Gastrocnemius medialis (tissue), 4 donors: ENCODE measurements at regions not wholly inside any gene's neighbourhood (a gene's known extent, or its start where the extent isn't known, plus 50 kb on each side); places are given as distances from the start of the nearest gene placed in this dataset.

Experiments
- POLR2A ChIP-seq, 2 donors: fragments of 450-650 bp; IDR thresholded peaks; one replicate each; pipeline ENCODE4 v1.6.1; 2017; ENCODE audit warnings: antibody characterized with exemption in 2 of 2, mild to moderate bottlenecking in 2 of 2, moderate library complexity in 2 of 2
- TF ChIP-seq, protein P1 (sequence below), 5 experiments: fragments of 450-650 bp in 3 of 5; fragments of 200-600 bp in 2 of 5; sonication (generic) in 2 of 5; IDR thresholded peaks in 4 of 5; conservative IDR thresholded peaks in 1 of 5; 1 replicate in 4 of 5; 2 replicates in 1 of 5; pipeline ENCODE4 v1.5.1; 2016 to 2019; ENCODE audit warnings: antibody characterized with exemption in 5 of 5, mild to moderate bottlenecking in 3 of 5, moderate library complexity in 3 of 5

DNA sequence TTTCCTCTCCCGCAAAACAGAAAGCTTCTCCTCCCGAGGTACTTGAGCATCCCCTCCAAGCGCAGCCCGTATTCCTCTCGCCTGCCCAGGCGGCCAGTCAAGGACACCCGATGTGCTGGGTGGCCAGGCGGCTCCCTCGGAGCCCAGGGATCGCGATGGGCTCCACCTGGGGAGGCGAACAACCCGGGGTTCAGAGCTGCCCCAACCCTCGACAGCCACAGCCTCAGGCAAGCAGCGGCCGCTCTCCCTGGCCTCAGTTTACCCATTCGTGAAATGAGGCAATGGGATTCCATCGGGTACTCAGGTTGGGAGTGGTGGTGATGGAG lies 147.4 kb downstream of the CYP26A1 start:
- TF ChIP-seq, protein P1, sequence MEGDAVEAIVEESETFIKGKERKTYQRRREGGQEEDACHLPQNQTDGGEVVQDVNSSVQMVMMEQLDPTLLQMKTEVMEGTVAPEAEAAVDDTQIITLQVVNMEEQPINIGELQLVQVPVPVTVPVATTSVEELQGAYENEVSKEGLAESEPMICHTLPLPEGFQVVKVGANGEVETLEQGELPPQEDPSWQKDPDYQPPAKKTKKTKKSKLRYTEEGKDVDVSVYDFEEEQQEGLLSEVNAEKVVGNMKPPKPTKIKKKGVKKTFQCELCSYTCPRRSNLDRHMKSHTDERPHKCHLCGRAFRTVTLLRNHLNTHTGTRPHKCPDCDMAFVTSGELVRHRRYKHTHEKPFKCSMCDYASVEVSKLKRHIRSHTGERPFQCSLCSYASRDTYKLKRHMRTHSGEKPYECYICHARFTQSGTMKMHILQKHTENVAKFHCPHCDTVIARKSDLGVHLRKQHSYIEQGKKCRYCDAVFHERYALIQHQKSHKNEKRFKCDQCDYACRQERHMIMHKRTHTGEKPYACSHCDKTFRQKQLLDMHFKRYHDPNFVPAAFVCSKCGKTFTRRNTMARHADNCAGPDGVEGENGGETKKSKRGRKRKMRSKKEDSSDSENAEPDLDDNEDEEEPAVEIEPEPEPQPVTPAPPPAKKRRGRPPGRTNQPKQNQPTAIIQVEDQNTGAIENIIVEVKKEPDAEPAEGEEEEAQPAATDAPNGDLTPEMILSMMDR (IDR thresholded peaks at IDR 0.05 in 4 of 5, conservative IDR thresholded peaks at IDR 0.05 in 1 of 5) = no peak
- TF ChIP-seq POLR2A (IDR thresholded peaks at IDR 0.05) = no peak
